RPMI8226 (cell line): ENCODE measurements at regions not wholly inside any gene's neighbourhood (a gene's known extent, or its start where the extent isn't known, plus 50 kb on each side); places are given as distances from the start of the nearest gene placed in this dataset.
"Not testable (repeated sequence)": the region's sequence is repeated elsewhere in the genome, so short reads cannot be mapped to it uniquely, and the experiment has no call there.

Experiments used
- DNase-seq: peaks from one replicate; pipeline ENCODE4 v3.0.0-alpha.2; 2015

DNA sequence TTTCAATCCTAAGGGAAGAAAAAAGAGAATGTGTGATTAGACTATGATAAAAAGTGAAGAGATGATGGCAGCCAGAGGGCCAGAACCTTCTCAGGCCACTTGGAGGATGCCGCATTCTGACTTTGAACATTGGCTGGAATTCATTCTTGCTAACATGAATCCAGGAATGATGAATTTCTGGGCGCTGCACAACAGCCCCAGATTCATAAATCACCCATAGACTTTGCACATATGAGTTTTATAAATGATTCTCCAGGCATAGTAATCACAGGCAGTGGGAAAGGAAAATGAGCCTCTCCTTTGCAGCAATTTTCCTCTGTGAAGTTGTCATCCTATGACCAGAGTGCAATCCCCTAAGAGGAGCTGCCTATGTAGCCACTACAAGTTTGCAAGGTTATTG, 555.4 kb downstream of the KCTD12 start:
- DNase-seq = no peak

DNA sequence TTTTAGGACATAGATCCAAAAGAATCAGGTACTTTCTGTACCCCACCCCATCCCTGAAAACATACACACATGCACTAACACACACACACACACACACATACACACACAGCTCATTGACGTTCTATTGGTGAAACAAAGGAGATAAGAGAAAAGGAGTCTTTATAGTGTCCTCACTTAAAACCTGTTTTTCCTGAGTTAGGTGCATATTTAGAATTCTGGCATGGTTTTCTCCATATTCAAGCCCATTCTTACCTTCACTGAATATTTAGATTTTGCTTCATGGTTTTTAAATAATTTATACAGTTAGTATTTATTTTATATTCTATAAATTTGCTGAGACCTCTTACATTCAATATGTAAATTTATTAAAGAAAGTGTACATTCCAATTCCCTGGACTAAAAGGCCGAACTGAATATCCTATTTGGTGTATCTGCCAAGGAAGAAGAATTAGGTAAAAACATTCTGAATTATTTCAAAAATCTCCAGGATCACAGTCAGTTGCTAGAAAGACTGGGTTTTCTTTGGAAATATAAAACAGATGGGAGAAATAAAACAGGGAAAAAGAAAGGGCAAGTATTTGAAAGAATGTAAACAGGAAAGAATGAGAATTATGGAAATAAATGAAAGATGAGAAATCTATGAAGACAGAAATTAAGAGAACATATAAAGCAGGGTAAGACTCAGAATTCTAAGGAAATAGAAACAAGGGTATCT, 556.2 kb downstream of the KCTD12 start:
- DNase-seq = no peak

DNA sequence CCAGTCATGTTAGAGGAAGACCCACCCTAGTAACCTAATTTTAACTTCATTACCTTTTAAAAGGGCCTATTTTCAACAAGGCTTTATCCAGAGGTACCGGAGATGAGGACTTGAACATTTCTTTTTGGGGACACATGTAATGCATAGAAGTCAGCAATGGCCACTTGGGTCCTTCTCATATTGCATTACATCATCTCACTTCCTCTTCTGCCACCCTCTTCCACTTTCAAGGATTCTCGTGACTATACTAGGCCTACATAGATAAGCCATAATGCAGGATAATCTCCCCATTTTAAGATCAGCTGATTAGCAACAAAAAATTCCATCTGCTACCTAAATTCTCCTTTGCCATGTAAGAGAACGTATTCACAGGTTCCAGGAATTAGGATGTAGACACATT, 557.2 kb downstream of the KCTD12 start:
- DNase-seq = no peak

DNA sequence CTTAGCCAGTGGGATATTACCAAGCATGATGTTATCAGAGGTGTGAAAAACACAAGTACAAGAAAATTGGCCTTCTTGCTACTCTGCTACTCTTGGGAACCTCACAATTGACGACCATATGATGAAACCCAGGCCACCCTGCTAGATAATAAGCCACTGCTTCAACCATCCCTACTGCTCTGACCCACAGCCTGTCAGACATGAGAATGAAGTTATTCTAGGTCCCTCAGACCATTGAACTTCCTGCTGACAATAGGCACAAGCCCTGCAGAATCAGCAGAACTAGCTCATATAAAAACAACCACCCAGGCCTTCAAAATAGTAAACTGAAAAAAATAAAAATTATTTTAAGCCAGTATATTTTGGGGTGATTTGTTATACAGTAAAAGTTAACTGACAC, 559.9 kb downstream of the KCTD12 start:
- no peak for DNase-seq

DNA sequence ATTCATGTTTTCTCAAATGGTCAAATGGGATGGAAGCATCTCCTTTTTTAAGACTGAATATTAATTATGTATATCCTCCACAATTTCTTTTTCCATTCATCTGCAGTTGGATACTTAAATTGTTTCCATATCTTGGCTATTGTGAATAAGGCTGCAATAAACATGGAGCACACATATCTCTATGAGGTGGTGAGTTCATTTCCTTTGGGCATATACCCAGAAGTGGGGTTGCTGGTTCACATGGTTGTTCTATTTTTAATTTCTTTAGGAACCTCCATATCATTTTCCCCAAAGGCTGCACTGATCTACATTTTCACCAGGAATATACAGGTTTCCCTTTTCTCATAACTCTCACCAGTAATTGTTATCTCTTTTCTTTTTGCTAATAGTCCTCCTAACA, 566.3 kb downstream of the KCTD12 start:
- no peak for DNase-seq

DNA sequence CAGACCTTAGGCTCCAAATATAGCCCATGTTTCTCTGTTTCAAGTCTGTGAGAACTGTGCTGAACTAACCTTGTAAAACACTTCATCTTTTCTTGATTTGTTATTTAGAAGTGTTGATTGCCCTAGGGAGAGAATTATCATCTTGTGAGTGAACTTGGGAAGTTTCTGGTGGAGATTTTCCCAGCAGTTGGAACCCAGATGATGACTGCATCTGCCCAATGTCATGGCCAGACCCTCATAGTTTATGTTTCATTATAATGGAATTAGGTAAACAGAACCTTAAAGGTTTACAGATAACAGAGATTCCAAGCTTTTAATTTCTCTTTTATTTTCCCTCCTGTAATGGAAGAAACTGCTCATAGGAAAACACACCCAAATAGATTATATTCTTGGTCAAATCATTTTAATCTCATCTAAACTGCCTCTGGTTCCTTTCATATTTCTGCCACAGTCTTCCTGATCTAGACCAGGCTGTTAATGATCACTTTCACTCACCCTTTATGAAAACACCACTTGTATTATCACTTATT, 569.1 kb downstream of the KCTD12 start:
- no peak for DNase-seq

DNA sequence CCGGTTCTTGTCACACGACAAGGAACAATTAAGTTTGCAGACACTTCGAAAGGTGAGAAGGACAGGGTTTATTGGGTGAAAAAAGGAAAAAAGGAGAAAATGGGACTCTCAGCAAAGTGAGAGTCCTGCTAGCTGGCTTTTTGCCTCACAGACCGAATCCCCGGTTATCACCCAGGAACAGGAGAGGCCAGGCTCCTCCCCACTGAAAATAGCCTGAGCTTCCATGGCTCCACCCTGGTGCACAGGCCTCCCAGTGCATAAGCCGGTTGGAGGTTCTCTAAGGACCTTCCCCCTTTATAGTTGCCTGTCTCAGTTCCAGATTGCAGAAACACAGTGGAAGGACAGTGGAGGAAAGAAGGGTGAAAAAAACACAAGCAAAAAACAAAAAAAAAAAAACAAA, 571.7 kb downstream of the KCTD12 start:
- no peak for DNase-seq

DNA sequence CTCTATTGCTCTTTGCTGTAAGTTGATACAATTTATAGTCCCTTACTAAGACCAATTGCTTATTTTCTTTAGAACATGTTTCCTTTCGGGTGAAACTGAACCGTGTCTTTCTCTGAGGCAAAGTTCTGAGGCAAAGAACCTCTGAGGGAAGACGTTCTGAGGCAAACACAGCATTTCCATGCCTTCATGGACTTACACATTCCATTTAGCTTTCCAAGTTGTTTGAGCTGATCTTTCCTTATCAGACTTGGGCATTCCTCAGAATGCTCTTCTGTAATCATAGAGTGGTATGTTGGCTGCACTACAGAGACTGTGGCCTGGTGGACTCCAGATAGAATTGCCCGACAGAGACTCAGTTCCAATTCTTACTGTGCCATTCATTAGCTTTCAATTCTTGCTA, 579.1 kb downstream of the KCTD12 start:
- no peak for DNase-seq

DNA sequence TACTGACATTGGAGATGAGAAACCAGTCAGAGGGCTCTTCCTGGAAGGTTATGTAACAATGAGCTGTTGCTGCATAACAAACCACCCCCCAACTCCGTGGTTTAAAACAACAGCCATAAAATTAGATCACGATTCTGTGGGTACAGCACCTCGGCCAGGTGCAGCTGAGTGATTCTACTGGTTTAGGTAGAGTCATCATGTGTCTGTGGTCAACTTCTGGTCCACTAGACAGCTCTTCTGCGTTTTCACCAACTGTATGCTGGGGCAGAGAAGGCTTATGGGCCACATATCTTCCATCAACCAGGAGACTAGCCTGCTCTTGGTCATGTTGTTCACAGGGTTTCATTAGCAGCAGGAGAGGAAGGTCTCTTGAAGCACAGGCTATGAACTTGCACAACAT, 585.5 kb downstream of the KCTD12 start:
- DNase-seq = no peak

DNA sequence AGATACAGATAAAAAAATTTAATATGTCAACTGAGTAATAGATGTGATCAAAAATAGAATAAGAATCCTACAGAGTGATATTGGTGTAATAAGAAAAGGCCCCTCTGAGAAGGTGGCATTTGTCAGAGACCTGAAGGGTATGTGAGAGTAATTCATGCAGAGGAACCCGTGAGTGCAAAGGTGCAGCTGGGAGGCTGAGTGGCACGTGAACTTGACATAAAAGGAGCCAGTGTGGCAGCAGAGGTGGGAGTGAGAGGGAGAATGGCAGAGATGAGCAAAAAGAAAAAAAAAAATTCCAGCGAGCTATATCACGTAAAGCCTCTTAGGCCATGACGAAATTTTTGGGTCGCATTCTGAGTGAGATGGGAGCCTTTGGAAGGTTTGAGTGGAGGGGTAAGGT, 588.9 kb downstream of the KCTD12 start:
- no peak for DNase-seq

DNA sequence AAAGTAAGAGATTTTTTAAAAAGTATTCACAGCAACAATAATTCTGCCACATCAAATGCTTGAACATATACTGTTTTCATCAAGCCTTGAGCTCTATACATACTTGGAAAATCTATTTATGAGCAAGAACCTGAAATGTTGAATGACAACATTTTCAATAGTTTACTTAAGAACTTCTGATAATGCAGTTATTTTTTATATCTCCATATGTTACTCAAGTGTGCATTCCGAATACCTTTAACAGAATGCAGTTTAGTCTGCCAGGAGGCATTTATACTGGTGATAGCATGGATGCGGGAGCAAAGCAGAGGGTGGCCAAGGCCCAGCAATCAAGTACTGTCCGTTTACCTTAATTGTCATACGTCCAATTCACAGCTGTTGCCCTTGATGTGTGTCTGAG, 589.5 kb downstream of the KCTD12 start:
- no peak for DNase-seq

DNA sequence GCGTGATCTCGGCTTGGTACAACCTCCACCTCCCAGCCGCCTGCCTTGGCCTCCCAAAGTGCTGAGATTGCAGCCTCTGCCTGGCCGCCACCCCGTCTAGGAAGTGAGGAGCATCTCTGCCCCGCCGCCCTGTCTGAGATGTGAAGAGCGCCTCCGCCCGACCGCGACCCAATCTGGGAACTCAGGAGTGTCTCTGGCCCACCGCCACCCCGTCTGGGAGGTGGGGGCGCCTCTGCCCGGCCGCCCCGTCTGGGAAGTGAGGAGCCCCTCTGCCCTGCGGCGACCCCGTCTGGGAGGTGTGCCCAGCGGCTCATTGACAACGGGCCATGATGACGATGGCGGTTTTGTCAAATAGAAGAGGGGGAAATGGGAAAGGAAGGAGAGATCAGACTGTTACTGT, 591.2 kb downstream of the KCTD12 start:
- not testable (repeated sequence) for DNase-seq

DNA sequence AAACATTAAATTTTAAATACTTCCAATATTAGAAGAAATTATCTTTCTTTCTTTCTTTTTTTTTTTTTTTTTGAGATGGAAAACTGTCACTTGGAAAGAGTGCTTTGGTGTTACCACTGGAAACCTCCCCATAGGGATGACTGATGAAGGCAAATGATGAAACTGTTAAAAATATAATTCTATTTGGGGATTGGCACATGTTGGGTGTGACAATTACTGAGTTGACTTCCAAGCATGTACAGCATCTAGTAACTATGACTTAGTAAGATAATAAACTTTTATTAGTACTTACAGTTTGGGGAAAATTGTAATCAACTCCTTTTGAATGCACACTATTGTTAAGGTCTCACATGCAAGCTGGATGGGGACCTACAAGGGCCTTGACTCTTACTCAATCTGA, 592.5 kb downstream of the KCTD12 start:
- DNase-seq = no peak

DNA sequence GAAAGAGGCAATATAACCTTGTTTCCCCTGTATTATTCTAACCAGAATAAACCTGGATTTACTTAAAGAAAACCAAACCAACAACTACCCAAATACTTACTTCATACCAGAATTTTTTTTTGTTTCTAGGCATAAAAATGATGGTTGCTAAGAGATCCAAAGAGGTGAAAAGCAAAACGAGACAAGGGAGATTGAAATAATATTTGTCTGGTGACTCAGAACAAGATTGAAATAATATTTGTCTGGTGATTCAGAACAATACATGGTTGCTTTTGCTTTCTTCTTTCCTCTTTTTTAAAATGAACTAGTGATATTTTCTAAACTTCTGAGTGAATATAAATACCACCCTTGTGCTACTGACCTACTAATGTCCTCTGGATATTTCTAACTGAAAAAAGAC, 592.9 kb downstream of the KCTD12 start:
- DNase-seq = no peak

DNA sequence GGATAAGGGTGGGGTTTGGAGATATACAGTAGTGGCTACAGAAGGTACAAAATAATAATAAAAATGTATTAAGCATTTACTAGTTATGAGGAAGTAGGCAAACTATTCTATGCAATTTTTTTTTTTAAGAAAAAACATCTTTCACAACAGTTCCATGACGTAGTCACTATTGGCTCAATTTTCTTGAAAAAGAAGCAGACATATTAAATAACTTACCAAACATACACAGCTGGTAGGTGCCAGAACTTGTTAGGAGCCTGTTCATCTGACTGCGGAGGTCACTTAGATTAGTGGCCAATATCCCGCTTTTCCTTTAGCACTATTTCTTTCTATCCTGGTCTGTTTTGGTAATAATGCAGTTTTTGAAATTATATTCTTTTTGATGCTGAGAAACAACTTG, 593.5 kb downstream of the KCTD12 start:
- DNase-seq = no peak

DNA sequence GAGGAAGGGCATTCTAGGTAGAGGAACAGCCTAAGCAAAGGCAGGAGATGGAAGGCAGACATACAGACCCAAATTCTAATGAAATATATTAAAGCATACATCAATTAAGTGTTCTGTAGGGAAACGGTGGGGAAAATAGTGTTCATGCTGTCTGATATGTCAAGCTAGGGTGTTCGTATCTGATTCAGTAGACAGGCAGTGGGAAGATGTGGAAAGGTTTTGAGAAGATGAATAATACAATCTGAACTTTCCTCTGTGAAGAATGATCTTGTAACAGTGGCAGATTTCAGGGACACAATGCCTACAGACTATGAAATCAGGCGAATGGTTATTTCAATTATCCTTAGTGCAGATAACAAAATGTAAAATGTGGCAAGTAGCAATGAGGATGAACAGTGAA, 594.2 kb downstream of the KCTD12 start:
- DNase-seq = no peak

DNA sequence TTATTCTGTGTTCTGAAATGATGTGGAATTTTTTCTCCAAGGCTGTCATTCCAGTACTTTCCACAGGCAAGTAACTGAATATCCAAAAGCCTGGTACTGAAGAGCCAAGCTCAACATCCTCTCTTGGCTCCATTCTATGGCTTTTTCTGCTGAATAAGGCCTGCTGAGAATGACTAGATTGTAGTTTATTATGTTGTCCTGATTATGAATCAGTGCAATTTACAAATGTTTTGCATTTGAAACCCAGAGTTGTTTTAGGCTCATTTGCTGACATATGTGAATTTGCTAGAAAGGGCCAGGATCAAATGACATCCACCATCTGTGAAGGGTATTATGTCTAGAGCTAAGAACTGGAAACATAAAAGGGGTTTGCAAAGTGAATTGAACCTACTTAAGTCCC, 596.6 kb downstream of the KCTD12 start:
- no peak for DNase-seq

DNA sequence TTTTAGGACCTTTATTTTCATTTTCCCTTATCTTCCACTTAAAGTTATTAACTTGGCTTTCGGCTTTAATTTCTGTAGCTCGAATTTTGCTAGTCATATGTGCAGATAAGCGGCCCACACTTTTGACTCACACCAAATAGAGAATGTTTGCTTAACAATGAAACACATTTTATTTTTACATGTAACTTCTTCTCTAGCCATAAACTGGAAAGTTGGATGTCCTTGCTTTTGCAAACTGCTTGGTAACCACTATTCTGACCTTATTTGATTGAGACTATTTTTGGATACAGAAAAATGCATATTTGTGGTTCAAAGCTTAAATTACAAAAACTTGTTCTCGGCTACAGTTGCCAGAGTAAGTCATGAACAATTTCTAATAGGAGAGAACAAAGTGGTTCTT, 600.0 kb downstream of the KCTD12 start:
- DNase-seq = no peak

DNA sequence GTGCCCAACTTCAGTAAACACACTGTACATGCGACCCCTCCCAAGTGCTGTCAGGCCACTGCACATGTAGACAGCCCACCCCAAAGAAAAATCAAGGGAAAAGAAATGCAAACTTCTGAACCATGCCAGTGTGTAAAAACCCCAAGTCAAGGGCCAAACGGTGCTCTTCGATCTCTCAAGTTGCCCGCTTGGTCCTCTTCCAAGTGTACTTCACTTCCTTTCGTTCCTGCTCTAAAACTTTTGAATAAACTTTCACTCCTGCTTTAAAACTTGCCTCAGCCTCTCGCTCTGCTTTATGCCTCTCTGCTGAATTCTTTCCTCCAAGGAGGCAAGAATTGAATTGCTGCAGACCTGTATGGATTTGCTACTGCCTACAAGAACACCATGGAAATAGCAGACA, 600.7 kb downstream of the KCTD12 start:
- no peak for DNase-seq

DNA sequence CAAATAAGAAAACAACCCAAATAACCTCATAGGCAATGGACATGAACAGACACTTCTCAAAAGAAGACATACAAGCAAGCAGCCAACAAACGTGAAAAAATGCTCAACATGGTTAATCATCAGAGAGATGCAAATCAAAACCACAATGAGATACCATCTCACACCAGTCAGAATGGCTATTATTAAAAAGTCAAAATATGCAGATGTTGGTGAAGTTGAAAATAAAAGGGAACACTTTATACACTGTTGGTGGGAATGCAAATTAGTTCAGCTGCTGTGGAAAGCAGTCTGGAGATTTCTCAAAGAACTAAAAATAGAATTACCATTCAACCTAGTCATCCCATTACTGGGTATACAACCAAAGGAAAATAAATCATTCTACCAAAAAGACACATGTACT, 606.4 kb downstream of the KCTD12 start:
- DNase-seq = not testable (repeated sequence)

DNA sequence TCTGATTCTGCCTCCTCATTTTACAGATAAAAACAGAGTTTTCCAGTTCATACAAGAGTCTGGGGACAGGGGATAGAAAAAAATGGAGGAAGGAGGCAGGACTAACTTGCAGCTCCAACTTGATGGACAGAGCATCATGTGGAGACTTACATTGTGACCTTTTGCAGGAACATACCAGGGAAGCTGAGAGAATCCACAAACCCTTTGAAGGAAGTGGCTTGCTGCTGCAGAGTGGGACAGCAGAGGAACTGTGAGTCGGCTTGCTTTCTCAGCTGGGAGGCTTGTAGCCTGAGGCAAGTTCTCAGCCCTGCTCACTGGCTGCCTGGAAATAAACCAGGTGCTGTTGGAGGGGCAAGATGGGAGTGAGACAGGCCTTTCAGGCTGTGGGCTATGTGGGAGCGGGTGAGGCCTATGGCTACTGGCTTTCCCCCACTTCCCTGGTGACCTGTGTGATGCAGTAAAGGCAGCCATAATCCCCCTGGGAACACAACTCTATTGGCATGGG, 614.4 kb downstream of the KCTD12 start:
- no peak for DNase-seq

DNA sequence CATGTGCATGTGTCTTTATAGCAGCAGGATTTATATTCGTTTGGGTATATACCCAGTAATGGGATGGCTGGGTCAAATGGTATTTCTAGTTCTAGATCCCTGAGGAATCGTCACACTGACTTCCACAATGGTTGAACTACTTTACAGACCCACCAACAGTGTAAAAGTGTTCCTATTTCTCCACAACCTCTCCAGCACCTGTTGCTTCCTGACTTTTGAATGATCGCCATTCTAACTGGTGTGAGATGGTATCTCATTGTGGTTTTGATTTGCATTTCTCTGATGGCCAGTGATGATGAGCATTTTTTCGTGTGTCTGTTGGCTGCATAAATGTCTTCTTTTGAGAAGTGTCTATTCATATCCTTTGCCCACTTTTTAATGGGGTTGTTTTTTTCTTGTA, 617.9 kb downstream of the KCTD12 start:
- DNase-seq = not testable (repeated sequence)

DNA sequence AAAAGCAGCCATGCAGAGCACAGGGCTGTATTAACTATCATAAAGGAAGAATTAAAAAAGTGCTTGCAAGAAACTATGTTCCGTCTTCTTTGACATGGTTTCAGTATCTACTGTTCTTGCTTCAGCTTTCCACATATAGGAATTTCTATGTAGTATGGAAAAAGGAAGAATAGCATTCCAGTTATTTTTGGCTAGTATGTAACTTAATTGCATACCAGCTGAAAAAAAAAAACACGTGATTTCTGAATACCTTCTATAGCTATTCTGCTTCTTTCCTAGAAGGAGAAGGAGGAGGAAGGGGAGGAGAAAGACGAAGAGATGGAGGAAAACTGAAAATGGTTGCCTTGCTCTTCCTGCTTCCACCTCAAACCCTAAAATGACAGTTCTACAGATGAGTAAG, 619.0 kb downstream of the KCTD12 start:
- no peak for DNase-seq

DNA sequence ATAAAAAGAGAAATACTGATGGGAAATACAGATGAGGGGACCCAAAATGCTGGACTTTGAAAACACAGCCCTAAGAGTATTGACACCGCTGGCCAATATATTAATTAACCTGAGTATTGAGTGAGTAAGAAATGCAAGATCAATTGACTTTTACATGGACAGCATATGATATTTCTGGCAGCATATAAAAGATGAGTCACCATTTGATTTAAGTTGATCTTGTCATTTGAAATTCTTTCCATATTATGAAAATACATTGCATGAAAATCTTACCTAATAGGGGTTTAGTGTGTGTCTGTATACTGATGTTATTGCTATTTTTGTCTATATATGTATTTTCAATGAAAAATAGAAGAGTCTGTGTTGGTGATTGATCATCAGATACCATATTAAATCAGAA, 619.6 kb downstream of the KCTD12 start:
- no peak for DNase-seq

DNA sequence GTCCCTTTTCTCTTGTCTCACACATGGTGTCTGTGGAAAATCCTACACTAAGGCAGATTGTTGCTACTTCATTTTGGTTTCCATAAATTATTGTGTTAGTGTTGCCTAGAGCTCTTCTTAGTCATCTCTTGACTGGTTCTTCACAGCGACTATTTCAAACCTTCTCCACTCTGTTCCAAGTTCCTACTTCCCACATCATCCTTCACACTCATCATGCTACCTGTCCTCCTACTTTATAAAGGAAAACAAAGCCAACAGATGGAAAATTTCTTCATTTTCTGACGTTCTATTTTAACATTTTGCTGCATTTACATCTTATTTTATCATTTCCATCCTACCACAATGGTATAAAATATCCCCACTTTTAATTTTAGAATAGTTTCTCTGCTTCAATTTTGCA, 614.1 kb downstream of the LMO7 start:
- no peak for DNase-seq
